GM12865 (cell line): ENCODE measurements at regions not wholly inside any gene's neighbourhood (a gene's known extent, or its start where the extent isn't known, plus 50 kb on each side); places are given as distances from the start of the nearest gene placed in this dataset.
"Not testable (repeated sequence)": the region's sequence is repeated elsewhere in the genome, so short reads cannot be mapped to it uniquely, and the experiment has no call there.

Experiments used
- DNase-seq: peaks from one replicate; pipeline ENCODE4 v3.0.0; 2010; ENCODE audit warnings: low read depth
- H3K4me3 ChIP-seq: 2 replicates; pipeline ENCODE4 v1.5.1; 2011; ENCODE audit warnings: mild to moderate bottlenecking, low read depth, low read length, control low read depth
- CTCF ChIP-seq: IDR thresholded peaks from 2 replicates; pipeline ENCODE4 v1.5.1; 2011; ENCODE audit warnings: low read length, control low read depth, low read depth, inconsistent platforms; ENCODE audit not compliant: insufficient read depth; ENCODE audit errors: missing control alignments

- TF ChIP-seq CTCF: no peak
- no peak for DNase-seq
- no peak overlapping the region for H3K4me3 ChIP-seq
Observed at GRCh38 chr4:112038861-112039260, 106.4 kb upstream of the FAM241A start.

GRCh38 chr4:112049119-112049518 lies 96.1 kb upstream of the FAM241A start:
- DNase-seq: not testable (repeated sequence)

GRCh38 chr4:112053825-112054350 lies 91.4 kb upstream of the FAM241A start:
- H3K4me3 ChIP-seq: no peak overlapping the region
- no peak for DNase-seq
- no peak for TF ChIP-seq CTCF

More at GRCh38 chr4:112049119-112049518, 96.1 kb upstream of the FAM241A start:
- H3K4me3 ChIP-seq: not testable (repeated sequence)

GRCh38 chr4:112055100-112055499 lies 90.2 kb upstream of the FAM241A start:
- no peak for DNase-seq

GRCh38 chr4:112057470-112057869 lies 87.8 kb upstream of the FAM241A start:
- no peak overlapping the region for H3K4me3 ChIP-seq
- no peak for DNase-seq
- no peak for TF ChIP-seq CTCF

More at GRCh38 chr4:112055100-112055499, 90.2 kb upstream of the FAM241A start:
- H3K4me3 ChIP-seq: no peak overlapping the region
- TF ChIP-seq CTCF: no peak

- no peak overlapping the region for H3K4me3 ChIP-seq
- no peak for DNase-seq
- no peak for TF ChIP-seq CTCF
Observed at GRCh38 chr4:112058433-112058832, 86.8 kb upstream of the FAM241A start.

GRCh38 chr4:112060212-112060611 lies 85.0 kb upstream of the FAM241A start:
- no peak overlapping the region for H3K4me3 ChIP-seq
- peak; percentile 27 for DNase-seq
- peak; percentile 33 for TF ChIP-seq CTCF
